Pancreas (tissue), 10 donors: ENCODE measurements at regions not wholly inside any gene's neighbourhood (a gene's known extent, or its start where the extent isn't known, plus 50 kb on each side); places are given as distances from the start of the nearest gene placed in this dataset.

Experiments used
- ATAC-seq, 4 donors: fragments of 200-7000 bp; cut with Tn5 transposase; one replicate each; pipeline versions ENCODE4 v1.8.0 to v1.9.1; 2020; ENCODE audit warnings: mild to moderate bottlenecking in 4 of 4, moderate library complexity in 4 of 4
- DNase-seq, 6 donors: peaks; one replicate each; pipeline ENCODE4 v3.0.0-alpha.2; 2020
- FAIRE-seq: peaks from 2 replicates; lab custom pipeline; 2012; peaks lifted over from hg19 to GRCh38; lab: Jason Lieb, UNC
- H3K27ac ChIP-seq, 4 donors: fragments of 200-600 bp; sonication (generic); 1 replicate in 3 of 4; 2 replicates in 1 of 4; pipeline versions ENCODE4 v1.5.0 to v1.8.0; 2020
- H3K27me3 ChIP-seq, 4 donors: fragments of 200-600 bp; one replicate each; pipeline ENCODE4 v1.8.0; 2021
- H3K36me3 ChIP-seq, 3 donors: fragments of 200-600 bp; sonication (generic) in 1 of 3; one replicate each; pipeline versions ENCODE4 v1.5.0 to v1.8.0; 2020 to 2021
- H3K4me1 ChIP-seq, 3 donors: fragments of 200-600 bp; one replicate each; pipeline ENCODE4 v1.8.0; 2021
- H3K4me3 ChIP-seq, 4 donors: fragments of 200-600 bp; sonication (generic) in 2 of 4; one replicate each; pipeline versions ENCODE4 v1.5.0 to v1.8.0; 2020 to 2021
- H3K9me3 ChIP-seq, 4 donors: fragments of 200-600 bp; one replicate each; pipeline ENCODE4 v1.8.0; 2021
- CTCF ChIP-seq, 4 donors: fragments of 200-600 bp; sonication (generic) in 3 of 4; IDR thresholded peaks; one replicate each; pipeline versions ENCODE4 v1.5.0 to v1.8.0; 2021; ENCODE audit warnings: antibody characterized with exemption in 4 of 4
- WGBS, 2 donors: extraction: QIAGEN DNeasy Blood & Tissue Kit; methylation state at CpG; one replicate each; pipeline ENCODE4 v1.1.7; 2013; 5-methylcytosine and 5-hydroxymethylcytosine counted together
- intact Hi-C, 3 donors: fragments of 100-400 bp; cut with DNase I; formaldehyde crosslinking; loops; one replicate each; pipeline versions ENCODE4 v1.11.1 to v1.14.2; 2022
- donor health status: healthy with polysubstance abuse.
- donor health status: DM: no; HTN: no; CAD: no; lungs with moderate emphysema.
- donor health status: DM: no; HTN: no; CAD: no.
- donor health status: control.
- donor health status: control.
- donor health status: Bipolar disorder and iron deficiency.
- donor health status: DM: yes; HTN: yes; CAD: no.
- donor health status: DM: no; HTN: no; CAD: no.
- donor health status: DM: no; HTN: no; CAD: no.
- donor health status: DM: yes; HTN: yes; CAD: no.

- ATAC-seq: no peak
- H3K36me3 ChIP-seq: no peaks in the 10 kb centered on the region
- FAIRE-seq: no peak
Observed at GRCh38 chr5:173530547-173530946, 85.9 kb downstream of the BOD1 start.

GRCh38 chr5:173529861-173530260, 86.6 kb downstream of the BOD1 start:
- no peaks in the 10 kb centered on the region for H3K36me3 ChIP-seq
- no peak for FAIRE-seq
- DNase-seq: no peak
- no peak overlapping the region for H3K4me3 ChIP-seq
- intact Hi-C loops: no loop called here
- no peak for TF ChIP-seq CTCF (IDR thresholded peaks at IDR 0.05)
- no peaks in the 10 kb centered on the region for H3K27me3 ChIP-seq
- H3K9me3 ChIP-seq: no peaks in the 10 kb centered on the region
- peaks cover 0 to 3% (median 0%) of the 10 kb centered on the region in 3 donors for H3K4me1 ChIP-seq
- WGBS, 2 donors: 84% methylated on average over 3 of the region's 3 CpGs
- no peak overlapping the region for H3K27ac ChIP-seq
- ATAC-seq: no peak

More at GRCh38 chr5:173530547-173530946, 85.9 kb downstream of the BOD1 start:
- WGBS, 2 donors: 78 to 88% methylated on average over 4 of the region's 4 CpGs
- Histone ChIP-seq H3K27ac (no peak overlapping the region), H3K4me3 (no peak overlapping the region), H3K4me1 (peaks cover 0 to 3% (median 0%) of the 10 kb centered on the region in 3 donors), H3K9me3 (no peaks in the 10 kb centered on the region), H3K27me3 (no peaks in the 10 kb centered on the region)
- intact Hi-C loops: no loop called here
- no peak for DNase-seq
- TF ChIP-seq CTCF (IDR thresholded peaks at IDR 0.05): no peak

- 78 to 80% methylated on average over 9 of the region's 9 CpGs for WGBS, 2 donors
- Histone ChIP-seq H3K36me3 (no peaks in the 10 kb centered on the region), H3K4me1 (peaks cover 0 to under 1% (median 0%) of the 10 kb centered on the region in 3 donors), H3K27ac (no peak overlapping the region), H3K4me3 (no peak overlapping the region), H3K9me3 (no peaks in the 10 kb centered on the region), H3K27me3 (no peaks in the 10 kb centered on the region)
- ATAC-seq (no peak), DNase-seq (no peak), FAIRE-seq (no peak)
- intact Hi-C loops: no loop called here
- TF ChIP-seq CTCF (IDR thresholded peaks at IDR 0.05): no peak
Observed at GRCh38 chr5:173527671-173528070, 88.8 kb downstream of the BOD1 start.

GRCh38 chr5:173524136-173524535, 92.3 kb downstream of the BOD1 start:
- no peak for ATAC-seq
- WGBS, 2 donors: 68 to 69% methylated on average over 3 of the region's 3 CpGs

More at GRCh38 chr5:173524136-173524535, 92.3 kb downstream of the BOD1 start:
- Histone ChIP-seq H3K4me3 (no peak overlapping the region), H3K9me3 (no peaks in the 10 kb centered on the region), H3K27ac (no peak overlapping the region), H3K4me1 (no peaks in the 10 kb centered on the region), H3K27me3 (no peaks in the 10 kb centered on the region), H3K36me3 (no peaks in the 10 kb centered on the region)
- FAIRE-seq: no peak
- intact Hi-C loops: no loop called here
- no peak for DNase-seq
- no peak for TF ChIP-seq CTCF (IDR thresholded peaks at IDR 0.05)
